ENCODE measurements at regions not wholly inside any gene's neighbourhood (a gene's known extent, or its start where the extent isn't known, plus 50 kb on each side); places are given as distances from the start of the nearest gene placed in this dataset.

DNA sequence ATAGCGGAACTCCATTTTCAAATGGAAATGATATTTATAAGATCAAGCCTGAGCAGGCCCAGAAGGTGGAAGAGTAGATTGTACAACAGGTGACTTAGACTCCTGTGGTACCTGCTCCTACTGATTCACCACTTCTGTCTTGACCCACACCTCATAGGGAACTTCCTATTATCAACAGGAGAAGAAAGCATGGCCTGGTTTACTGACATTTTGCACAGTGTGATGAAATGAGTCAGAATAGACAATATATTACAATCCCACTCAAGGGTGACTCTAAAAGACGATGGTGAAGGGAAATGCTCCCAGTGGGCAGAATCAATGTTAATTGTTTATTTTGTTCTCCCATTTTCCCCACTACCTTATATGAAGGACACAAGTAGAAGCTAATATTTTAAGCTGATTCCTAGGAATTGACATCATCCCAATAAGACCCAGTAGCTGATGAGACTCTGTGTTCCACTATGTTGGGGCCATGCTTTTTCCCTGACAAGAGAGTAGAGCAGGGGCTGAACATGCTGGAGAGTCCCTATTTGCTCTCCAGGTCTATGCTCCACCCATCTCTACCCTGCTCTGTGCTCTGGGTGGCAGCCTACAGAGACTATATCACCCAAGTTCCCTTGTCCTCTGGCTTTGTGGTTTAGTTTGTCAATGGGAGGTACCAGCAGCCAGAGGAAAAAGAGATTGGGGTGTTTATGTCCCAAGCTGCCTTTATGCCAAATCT, 163.4 kb upstream of the FSTL4 start:
- in situ Hi-C loops (cut with MboI; ENCODE audit: low pct_ligation_motif_present in 1 of 4, low pct_unique_long_range_greater_than_20kb in 1 of 4, low sequenced_read_pairs in 3 of 4): no loop called here
- Histone ChIP-seq H3K4me3 (no peak overlapping the region), H3K4me1 (no peaks in the 10 kb centered on the region), H3K27ac (no peak overlapping the region), H3K36me3 (no peaks in the 10 kb centered on the region), H3K9me3 (peaks cover 0 to 5% of the 10 kb centered on the region in 2 donors), H3K27me3 (peaks cover 4% of the 10 kb centered on the region)
- 84 to 89% methylated on average over 2 of the region's 2 CpGs for WGBS, 2 donors (ENCODE audit: low coverage in 1 of 2)
- intact Hi-C loops (cut with DNase I; ENCODE audit: low total_unique reads): no loop called here
- no peak for TF ChIP-seq EP300 (IDR thresholded peaks at IDR 0.05; ENCODE audit: low read depth)
- no peak for TF ChIP-seq POLR2AphosphoS5 (IDR thresholded peaks at IDR 0.05)
- TF ChIP-seq, protein P1, sequence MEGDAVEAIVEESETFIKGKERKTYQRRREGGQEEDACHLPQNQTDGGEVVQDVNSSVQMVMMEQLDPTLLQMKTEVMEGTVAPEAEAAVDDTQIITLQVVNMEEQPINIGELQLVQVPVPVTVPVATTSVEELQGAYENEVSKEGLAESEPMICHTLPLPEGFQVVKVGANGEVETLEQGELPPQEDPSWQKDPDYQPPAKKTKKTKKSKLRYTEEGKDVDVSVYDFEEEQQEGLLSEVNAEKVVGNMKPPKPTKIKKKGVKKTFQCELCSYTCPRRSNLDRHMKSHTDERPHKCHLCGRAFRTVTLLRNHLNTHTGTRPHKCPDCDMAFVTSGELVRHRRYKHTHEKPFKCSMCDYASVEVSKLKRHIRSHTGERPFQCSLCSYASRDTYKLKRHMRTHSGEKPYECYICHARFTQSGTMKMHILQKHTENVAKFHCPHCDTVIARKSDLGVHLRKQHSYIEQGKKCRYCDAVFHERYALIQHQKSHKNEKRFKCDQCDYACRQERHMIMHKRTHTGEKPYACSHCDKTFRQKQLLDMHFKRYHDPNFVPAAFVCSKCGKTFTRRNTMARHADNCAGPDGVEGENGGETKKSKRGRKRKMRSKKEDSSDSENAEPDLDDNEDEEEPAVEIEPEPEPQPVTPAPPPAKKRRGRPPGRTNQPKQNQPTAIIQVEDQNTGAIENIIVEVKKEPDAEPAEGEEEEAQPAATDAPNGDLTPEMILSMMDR (IDR thresholded peaks at IDR 0.05): no peak
- TF ChIP-seq POLR2A (IDR thresholded peaks at IDR 0.05): no peak
- no peak for DNase-seq

DNA sequence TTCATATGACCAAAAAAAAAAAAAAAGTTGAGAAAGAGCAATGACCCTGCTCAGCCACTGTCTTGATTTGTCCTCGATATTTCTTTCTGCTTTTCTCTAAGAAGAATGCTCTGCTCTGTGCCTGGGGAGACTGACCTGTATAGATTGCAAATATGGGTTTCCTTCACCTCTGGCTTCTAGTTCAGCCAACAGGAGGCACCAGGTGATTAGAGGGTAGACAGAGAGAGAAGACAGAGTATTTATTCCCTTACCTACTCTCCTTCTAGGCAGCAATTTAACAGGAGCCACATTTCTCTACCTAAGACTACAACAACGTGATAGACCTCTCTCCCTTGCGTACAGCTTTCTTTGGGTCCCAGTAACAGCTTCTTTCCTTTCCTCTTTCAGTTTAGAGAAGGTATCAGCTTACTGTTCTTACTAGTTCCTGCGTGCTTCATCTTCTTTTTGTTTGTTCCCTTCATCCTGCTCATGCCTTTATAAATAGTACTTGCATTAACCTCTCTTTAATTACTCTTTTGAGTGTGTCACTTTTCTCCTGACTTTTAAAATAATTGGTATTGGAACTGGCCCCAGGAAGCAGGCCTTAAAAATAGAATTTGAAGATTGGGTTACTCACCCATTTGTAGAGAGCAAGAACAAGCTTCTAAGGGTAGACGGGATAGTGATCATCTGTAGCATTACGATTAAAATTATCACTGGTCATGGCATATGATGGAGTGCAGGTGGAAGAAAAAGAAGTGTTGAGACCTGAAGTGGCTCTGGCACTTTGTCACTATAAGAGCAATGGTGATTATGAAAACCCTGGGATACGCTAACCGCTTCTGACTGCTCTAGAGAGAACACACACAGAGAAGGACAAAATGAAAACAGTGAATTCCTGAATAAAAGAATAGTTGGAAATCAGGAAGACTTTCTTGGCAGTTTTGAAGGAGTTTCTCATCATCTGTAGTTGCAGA, 161.2 kb upstream of the FSTL4 start:
- Histone ChIP-seq H3K27me3 (peaks cover 4% of the 10 kb centered on the region), H3K4me3 (no peak overlapping the region), H3K9me3 (peaks cover 0 to 8% of the 10 kb centered on the region in 2 donors), H3K4me1 (no peaks in the 10 kb centered on the region), H3K36me3 (no peaks in the 10 kb centered on the region), H3K27ac (no peak overlapping the region)
- DNase-seq: no peak
- in situ Hi-C loops (cut with MboI; ENCODE audit: low pct_ligation_motif_present in 1 of 4, low pct_unique_long_range_greater_than_20kb in 1 of 4, low sequenced_read_pairs in 3 of 4) (no loop called here), intact Hi-C loops (cut with DNase I; ENCODE audit: low total_unique reads) (no loop called here)
- WGBS, 2 donors (ENCODE audit: low coverage in 1 of 2): 80 to 90% methylated on average over 6 to 8 of the region's 8 CpGs
- TF ChIP-seq, protein P1 (IDR thresholded peaks at IDR 0.05): no peak
- no peak for TF ChIP-seq POLR2A (IDR thresholded peaks at IDR 0.05)
- no peak for TF ChIP-seq EP300 (IDR thresholded peaks at IDR 0.05; ENCODE audit: low read depth)
- TF ChIP-seq POLR2AphosphoS5 (IDR thresholded peaks at IDR 0.05): no peak

DNA sequence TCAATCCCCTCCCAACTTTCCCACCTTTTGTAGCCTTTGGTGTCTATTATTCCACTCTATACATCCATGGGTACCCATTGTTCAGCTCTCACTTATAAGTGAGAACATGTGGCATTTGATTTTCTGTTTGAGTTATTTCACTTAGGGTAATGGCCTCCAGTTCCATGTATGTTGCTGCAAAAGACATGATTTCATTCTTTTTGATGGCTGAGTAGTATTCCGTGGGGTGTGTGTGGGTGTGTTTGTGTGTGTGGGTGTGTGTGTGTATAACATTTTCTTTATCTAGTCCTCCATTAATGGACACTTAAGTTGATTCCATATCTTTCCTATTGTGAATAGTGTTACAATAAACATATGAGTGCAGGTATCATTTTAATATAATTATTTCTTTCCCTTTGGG, 157.5 kb upstream of the FSTL4 start:
- 76% methylated on average over 1 of the region's 1 CpG; no CpG with 5 or more reads in 1 of the 2 donors for WGBS, 2 donors (ENCODE audit: low coverage in 1 of 2)
- in situ Hi-C loops (cut with MboI; ENCODE audit: low pct_ligation_motif_present in 1 of 4, low pct_unique_long_range_greater_than_20kb in 1 of 4, low sequenced_read_pairs in 3 of 4) (no loop called here), intact Hi-C loops (cut with DNase I; ENCODE audit: low total_unique reads) (no loop called here)
- DNase-seq: no peak
- Histone ChIP-seq H3K27ac (no peak overlapping the region), H3K9me3 (peaks cover 0 to 8% of the 10 kb centered on the region in 2 donors), H3K36me3 (no peaks in the 10 kb centered on the region), H3K4me1 (no peaks in the 10 kb centered on the region), H3K27me3 (peaks cover 4% of the 10 kb centered on the region), H3K4me3 (no peak overlapping the region)
- TF ChIP-seq POLR2A (IDR thresholded peaks at IDR 0.05) (no peak), POLR2AphosphoS5 (IDR thresholded peaks at IDR 0.05) (no peak), EP300 (IDR thresholded peaks at IDR 0.05; ENCODE audit: low read depth) (no peak)
- TF ChIP-seq, protein P1 (IDR thresholded peaks at IDR 0.05): no peak

DNA sequence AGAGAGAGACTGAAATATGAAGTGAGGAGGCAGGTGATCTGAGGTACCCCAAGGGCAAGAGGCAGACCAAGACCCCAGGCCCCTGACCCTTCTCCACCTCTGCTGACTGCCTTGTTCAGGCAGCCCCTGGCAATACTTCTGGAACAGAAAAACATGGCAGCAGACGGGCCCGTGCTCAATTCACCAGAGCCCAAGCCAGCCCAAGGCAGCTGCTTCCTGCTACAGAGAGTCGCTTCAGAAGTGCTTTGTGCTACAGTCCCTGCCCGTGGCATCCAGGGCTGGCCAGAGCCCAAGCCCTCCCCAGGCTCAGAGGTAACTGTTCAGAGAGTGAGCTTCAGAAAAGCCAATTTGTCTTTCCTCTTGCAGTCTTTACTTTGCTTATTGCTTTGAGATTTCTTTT, 151.4 kb upstream of the FSTL4 start:
- TF ChIP-seq EP300 (IDR thresholded peaks at IDR 0.05; ENCODE audit: low read depth): no peak
- TF ChIP-seq POLR2AphosphoS5 (IDR thresholded peaks at IDR 0.05): no peak
- TF ChIP-seq, protein P1 (IDR thresholded peaks at IDR 0.05): no peak
- no peak for TF ChIP-seq POLR2A (IDR thresholded peaks at IDR 0.05)
- no peak overlapping the region for H3K4me3 ChIP-seq
- no peaks in the 10 kb centered on the region for H3K36me3 ChIP-seq
- in situ Hi-C loops (cut with MboI; ENCODE audit: low pct_ligation_motif_present in 1 of 4, low pct_unique_long_range_greater_than_20kb in 1 of 4, low sequenced_read_pairs in 3 of 4) (no loop called here), intact Hi-C loops (cut with DNase I; ENCODE audit: low total_unique reads) (loop anchor here (5.0 kb wide), 1 partner anchor 811 kb away; no protein-coding TSS in a partner anchor)
- H3K9me3 ChIP-seq: no peaks in the 10 kb centered on the region
- H3K27me3 ChIP-seq: peaks cover 3% of the 10 kb centered on the region
- WGBS, 2 donors (ENCODE audit: low coverage in 1 of 2): 43 to 52% methylated on average over 1 to 4 of the region's 4 CpGs
- H3K4me1 ChIP-seq: no peaks in the 10 kb centered on the region
- DNase-seq: no peak
- H3K27ac ChIP-seq: no peak overlapping the region
